GM23338 (cell line): ENCODE measurements at regions not wholly inside any gene's neighbourhood (a gene's known extent, or its start where the extent isn't known, plus 50 kb on each side); places are given as distances from the start of the nearest gene placed in this dataset.

Experiments
- CREB1 ChIP-seq: fragments of 250-450 bp; sonication (Bioruptor Pico); IDR thresholded peaks from 2 replicates; pipeline ENCODE4 v1.5.0; 2020; ENCODE audit warnings: low read depth, mild to moderate bottlenecking, moderate library complexity
- EZH2 ChIP-seq: fragments of 200-600 bp; sonication (generic); IDR thresholded peaks from one replicate; pipeline ENCODE4 v1.8.0; 2017; ENCODE audit warnings: antibody characterized with exemption, mild to moderate bottlenecking, low read depth; ENCODE audit not compliant: unreplicated experiment
- EZH2phosphoT487 ChIP-seq: fragments of 200-600 bp; sonication (generic); IDR thresholded peaks from one replicate; pipeline ENCODE4 v1.8.1; 2018; ENCODE audit warnings: antibody characterized with exemption; ENCODE audit not compliant: unreplicated experiment
- JUNB ChIP-seq: IDR thresholded peaks from one replicate; pipeline ENCODE4 v1.6.1; 2016; ENCODE audit warnings: antibody characterized with exemption; ENCODE audit not compliant: unreplicated experiment
- NANOG ChIP-seq: IDR thresholded peaks from 2 replicates; pipeline ENCODE4 v1.6.1; 2016; ENCODE audit warnings: antibody characterized with exemption, borderline replicate concordance
- POLR2AphosphoS5 ChIP-seq: IDR thresholded peaks from 2 replicates; pipeline ENCODE4 v1.6.1; 2016; ENCODE audit warnings: antibody characterized with exemption, low read depth
- ZNF114 ChIP-seq: fragments of 250-450 bp; sonication (Bioruptor Pico); IDR thresholded peaks from 2 replicates; pipeline ENCODE4 v1.5.0; 2020; ENCODE audit warnings: mild to moderate bottlenecking, moderate library complexity
- ZNF331 ChIP-seq: fragments of 250-450 bp; sonication (Bioruptor Pico); IDR thresholded peaks from 2 replicates; pipeline ENCODE4 v1.5.0; 2020; ENCODE audit warnings: low read depth, mild to moderate bottlenecking, moderate library complexity
- TF ChIP-seq, protein P1 (sequence below), 2 experiments: fragments of 200-600 bp in 1 of 2; sonication (generic) in 1 of 2; conservative IDR thresholded peaks; 2 replicates each; pipeline versions ENCODE4 v1.5.1 to v1.6.1; 2016 to 2017; ENCODE audit warnings: antibody characterized with exemption in 2 of 2, low read depth in 2 of 2, mild to moderate bottlenecking in 2 of 2, moderate library complexity in 1 of 2
- TF ChIP-seq, protein P2 (sequence below): IDR thresholded peaks from one replicate; pipeline ENCODE4 v1.6.1; 2018; ENCODE audit warnings: antibody characterized with exemption; ENCODE audit not compliant: unreplicated experiment
- TF ChIP-seq, protein P3 (sequence below): IDR thresholded peaks from 2 replicates; pipeline ENCODE4 v1.6.1; 2016; ENCODE audit warnings: antibody characterized with exemption

DNA sequence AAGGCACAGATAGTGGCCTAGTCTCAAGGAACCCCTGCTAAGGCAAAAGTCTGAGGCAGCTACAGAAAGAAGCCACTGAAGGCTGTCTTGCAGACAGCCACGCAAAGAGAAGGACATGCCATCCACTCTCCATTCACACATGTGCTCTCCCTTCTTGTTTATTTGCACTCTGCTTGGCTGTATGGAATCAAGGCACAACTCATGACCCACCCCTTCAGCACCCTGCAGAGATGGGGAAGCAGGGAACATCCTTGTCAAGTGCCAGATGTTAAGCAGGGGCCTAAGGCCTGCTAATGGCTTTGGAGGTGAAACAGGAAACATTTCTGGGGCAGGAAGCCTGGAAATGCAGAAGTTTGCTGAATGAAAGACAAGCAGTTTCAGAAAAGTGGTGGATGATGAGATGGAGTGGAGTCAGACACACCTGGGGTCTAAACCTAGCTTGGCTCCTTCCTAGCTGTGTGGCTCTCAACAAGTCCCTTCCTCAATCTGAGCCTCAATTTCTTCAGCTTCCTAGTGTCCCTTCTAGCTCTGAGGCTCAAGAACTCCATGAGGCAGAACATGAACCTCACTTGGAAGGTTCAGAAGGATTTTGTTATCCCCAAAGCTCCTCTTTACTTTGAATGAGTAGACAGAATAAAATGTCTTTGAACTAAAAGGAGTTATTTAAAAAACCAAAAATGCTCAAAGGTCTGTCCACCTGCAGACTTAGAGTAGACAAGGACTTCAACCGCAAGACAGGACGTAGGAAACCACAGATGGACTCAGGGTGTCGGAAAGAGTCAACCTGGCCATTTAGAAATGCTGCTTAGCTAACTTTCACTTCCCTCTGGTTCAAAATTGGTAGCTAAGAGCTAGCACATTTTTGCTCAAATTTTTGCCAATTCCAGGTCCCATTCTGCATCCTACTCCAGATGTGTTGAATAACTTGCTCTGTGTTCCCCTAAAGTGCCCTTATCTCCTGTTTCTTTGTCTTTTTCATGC is 283.1 kb downstream of the PLPP3 start:
- TF ChIP-seq, protein P1, sequence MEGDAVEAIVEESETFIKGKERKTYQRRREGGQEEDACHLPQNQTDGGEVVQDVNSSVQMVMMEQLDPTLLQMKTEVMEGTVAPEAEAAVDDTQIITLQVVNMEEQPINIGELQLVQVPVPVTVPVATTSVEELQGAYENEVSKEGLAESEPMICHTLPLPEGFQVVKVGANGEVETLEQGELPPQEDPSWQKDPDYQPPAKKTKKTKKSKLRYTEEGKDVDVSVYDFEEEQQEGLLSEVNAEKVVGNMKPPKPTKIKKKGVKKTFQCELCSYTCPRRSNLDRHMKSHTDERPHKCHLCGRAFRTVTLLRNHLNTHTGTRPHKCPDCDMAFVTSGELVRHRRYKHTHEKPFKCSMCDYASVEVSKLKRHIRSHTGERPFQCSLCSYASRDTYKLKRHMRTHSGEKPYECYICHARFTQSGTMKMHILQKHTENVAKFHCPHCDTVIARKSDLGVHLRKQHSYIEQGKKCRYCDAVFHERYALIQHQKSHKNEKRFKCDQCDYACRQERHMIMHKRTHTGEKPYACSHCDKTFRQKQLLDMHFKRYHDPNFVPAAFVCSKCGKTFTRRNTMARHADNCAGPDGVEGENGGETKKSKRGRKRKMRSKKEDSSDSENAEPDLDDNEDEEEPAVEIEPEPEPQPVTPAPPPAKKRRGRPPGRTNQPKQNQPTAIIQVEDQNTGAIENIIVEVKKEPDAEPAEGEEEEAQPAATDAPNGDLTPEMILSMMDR (conservative IDR thresholded peaks at IDR 0.05; ENCODE audit: low read depth in 2 of 2): no peak
- TF ChIP-seq EZH2: no peak
- no peak for TF ChIP-seq ZNF331 (CRISPR knock-in tag)
- TF ChIP-seq POLR2AphosphoS5: no peak
- TF ChIP-seq EZH2phosphoT487: no peak
- TF ChIP-seq, protein P2, sequence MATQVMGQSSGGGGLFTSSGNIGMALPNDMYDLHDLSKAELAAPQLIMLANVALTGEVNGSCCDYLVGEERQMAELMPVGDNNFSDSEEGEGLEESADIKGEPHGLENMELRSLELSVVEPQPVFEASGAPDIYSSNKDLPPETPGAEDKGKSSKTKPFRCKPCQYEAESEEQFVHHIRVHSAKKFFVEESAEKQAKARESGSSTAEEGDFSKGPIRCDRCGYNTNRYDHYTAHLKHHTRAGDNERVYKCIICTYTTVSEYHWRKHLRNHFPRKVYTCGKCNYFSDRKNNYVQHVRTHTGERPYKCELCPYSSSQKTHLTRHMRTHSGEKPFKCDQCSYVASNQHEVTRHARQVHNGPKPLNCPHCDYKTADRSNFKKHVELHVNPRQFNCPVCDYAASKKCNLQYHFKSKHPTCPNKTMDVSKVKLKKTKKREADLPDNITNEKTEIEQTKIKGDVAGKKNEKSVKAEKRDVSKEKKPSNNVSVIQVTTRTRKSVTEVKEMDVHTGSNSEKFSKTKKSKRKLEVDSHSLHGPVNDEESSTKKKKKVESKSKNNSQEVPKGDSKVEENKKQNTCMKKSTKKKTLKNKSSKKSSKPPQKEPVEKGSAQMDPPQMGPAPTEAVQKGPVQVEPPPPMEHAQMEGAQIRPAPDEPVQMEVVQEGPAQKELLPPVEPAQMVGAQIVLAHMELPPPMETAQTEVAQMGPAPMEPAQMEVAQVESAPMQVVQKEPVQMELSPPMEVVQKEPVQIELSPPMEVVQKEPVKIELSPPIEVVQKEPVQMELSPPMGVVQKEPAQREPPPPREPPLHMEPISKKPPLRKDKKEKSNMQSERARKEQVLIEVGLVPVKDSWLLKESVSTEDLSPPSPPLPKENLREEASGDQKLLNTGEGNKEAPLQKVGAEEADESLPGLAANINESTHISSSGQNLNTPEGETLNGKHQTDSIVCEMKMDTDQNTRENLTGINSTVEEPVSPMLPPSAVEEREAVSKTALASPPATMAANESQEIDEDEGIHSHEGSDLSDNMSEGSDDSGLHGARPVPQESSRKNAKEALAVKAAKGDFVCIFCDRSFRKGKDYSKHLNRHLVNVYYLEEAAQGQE: no peak
- TF ChIP-seq CREB1 (CRISPR knock-in tag): no peak
- no peak for TF ChIP-seq ZNF114 (CRISPR knock-in tag)
- no peak for TF ChIP-seq JUNB
- TF ChIP-seq, protein P3, sequence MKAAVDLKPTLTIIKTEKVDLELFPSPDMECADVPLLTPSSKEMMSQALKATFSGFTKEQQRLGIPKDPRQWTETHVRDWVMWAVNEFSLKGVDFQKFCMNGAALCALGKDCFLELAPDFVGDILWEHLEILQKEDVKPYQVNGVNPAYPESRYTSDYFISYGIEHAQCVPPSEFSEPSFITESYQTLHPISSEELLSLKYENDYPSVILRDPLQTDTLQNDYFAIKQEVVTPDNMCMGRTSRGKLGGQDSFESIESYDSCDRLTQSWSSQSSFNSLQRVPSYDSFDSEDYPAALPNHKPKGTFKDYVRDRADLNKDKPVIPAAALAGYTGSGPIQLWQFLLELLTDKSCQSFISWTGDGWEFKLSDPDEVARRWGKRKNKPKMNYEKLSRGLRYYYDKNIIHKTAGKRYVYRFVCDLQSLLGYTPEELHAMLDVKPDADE: no peak
- TF ChIP-seq NANOG: no peak
